NCI-H2029 (cell line): ENCODE measurements at regions not wholly inside any gene's neighbourhood (a gene's known extent, or its start where the extent isn't known, plus 50 kb on each side); places are given as distances from the start of the nearest gene placed in this dataset.
"Not testable (repeated sequence)": the region's sequence is repeated elsewhere in the genome, so short reads cannot be mapped to it uniquely, and the experiment has no call there.

Experiments used
- DNase-seq: peaks from one replicate; lab custom pipeline; 2025; lab: John Stamatoyannopoulos, UW

- no peak for DNase-seq
Measured at GRCh38 chr1:213324859-213325258, 273.8 kb downstream of the RPS6KC1 start.

- no peak for DNase-seq
Measured at GRCh38 chr1:213325482-213325881, 274.4 kb downstream of the RPS6KC1 start.

GRCh38 chr1:213326281-213327016, 275.4 kb downstream of the RPS6KC1 start:
- DNase-seq = no peak

DNA sequence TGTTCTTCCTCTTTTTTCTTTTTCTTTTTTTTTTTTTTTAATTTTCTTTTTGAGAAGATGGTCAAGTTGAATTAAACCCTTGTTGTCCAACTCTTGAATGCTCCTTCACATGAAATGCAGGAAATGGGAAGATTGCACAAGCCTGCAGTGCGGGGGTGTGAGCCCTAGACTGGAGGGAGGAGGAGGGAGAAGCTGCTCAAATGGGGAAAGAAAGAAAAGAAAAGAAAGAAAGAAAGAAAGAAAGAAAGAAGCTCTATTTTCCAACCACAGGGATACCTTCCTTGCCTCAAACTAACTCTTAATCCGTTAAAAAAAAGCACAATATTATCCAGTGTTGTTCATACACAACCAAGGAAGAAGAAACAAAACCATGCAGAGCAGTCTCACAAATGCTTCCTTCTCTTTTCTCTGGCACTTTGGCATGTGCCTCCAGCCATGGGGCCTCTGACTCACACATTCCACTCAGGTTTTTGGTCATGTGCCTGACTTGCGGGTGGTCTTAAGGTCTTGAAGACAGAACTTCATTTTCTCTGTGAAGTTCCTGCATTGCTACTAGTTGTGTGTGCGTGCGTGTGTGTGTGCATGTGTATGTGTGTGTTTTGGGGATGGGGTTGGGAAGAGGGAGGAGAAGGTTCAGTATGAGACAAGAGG, 276.1 kb downstream of the RPS6KC1 start:
- no peak for DNase-seq

GRCh38 chr1:213329406-213330008, 278.5 kb downstream of the RPS6KC1 start:
- DNase-seq = no peak

GRCh38 chr1:213330281-213330680, 279.2 kb downstream of the RPS6KC1 start:
- DNase-seq = no peak

DNA sequence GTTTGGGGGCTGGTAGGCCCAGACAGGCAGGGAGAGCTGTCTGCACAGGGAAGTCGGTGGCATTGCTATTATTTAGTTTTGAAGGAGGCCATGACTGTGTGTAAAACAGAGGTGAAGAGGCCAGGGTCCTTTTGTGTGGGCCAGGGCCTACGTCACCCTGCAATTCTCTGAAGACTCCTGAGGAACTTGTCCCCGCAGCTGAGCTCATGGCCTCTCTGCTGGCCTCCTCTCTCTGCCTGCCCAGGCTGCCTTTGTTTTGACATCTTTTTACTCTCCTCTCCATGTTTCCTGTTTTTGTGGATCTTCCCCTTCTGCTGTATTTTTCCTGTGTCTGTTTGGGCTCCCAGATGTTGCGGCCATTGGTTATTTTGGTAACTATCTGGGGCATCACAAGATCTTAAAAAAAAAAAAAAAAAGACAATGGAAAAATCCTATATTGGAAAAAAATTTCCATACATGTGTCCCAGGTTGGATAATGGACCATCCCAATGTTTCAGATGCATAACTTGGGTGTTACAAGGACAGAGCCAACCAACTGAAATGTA, 280.7 kb downstream of the RPS6KC1 start:
- DNase-seq = no peak

DNA sequence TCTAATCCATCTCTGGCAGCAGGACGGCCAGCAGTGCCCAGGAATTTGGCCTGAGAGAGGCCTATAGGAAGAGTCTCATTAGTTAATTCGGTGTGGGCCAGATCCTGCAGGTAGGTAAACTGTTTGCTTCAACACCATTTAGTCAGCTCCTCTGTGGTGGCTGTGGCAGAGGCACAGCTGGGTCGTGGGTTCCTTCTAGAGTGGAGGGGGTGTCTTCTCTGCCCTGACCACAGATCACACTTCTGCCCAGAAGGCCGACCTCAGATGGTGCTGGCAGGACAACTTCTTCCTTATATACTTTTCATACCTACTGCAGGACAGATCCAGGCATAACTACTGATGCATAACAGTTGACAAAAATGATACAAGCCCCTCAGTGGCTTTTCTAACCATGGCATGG, 281.4 kb downstream of the RPS6KC1 start:
- no peak for DNase-seq

DNA sequence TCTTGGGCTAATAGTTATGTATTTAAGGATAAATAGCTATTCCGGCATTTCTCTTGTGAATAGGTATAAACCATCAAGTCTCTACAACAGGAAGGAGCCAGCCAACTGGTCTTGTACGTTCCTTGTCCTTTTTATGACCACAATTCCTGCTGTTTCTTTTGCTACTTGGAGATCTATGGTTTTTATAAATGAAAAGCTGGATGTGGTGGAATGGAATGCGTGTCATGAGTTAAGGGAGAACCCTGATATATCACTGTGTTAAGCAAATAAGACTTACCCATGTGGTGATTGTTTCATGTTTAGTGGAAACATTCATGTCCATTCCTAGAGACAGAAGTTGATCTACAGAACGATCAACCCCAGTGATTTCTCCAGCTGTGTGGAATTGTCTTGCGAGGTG, 282.1 kb downstream of the RPS6KC1 start:
- DNase-seq = no peak

DNA sequence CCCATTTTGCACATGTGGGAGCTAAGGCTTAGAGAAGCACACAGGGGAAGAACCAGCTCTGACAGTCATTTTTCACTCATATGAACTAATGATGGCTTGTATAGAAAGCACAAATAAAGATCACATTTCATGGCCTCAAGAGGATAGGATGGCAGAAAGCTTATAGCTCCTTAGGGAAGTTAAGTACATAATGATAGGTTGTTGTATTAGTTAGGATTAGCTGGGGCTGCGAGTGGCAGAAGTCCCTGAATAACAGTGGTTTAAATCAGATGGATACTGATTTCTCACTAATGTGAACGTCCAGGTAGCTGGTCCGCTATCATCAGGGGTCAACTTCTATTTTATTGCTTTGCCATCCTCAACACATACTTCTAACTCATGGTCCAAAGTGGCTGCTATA, 284.0 kb downstream of the RPS6KC1 start:
- DNase-seq = no peak

DNA sequence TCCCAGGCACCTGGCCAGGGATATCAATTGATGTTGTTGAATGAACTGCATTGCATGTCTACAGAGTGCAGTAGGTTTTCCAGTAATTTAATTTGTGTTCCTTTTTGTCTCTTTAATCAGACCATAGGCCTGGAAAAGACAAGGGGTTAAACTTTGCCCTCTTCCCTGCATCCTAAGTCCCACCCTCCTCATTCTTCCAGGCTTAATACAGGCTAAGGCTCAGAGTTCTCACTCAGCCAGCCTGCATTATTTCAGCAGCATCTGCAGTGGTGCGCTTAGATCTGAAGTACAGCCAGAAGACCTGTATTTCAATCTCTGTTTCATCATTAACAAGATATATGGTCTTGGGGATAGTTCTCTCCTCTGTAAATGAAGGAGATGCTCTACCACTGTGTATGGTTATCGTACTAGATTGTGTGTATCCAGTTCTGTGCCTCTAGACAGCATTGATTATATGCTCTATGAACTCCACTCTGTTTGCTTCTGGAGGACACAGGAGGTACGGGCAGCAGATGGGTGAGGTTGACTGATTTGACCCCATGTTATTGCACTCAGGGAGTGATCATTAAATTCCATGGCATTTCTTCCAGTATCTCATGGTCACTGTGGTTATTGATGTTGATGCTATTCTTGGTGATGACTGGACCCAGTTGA, 286.1 kb downstream of the RPS6KC1 start:
- DNase-seq = no peak

DNA sequence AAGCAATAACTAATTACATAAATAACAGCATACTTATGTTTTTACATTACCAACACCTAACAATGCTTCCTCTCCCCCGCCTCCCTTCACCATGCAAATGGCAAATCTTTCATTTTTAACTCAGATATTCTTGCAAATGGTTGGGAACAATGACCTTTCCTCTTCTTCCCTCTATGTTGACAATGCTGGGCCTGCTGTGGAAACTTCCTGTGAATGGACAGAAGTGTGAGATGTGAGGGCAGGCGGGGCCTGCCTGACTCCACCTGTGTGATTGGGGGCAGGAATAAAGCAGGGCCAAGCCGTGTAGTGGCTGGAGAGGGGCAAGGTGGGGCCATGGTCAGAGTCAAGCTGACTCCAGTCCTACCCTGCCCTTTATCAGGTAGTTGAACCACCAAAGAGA, 289.6 kb downstream of the RPS6KC1 start:
- no peak for DNase-seq

GRCh38 chr1:213345621-213346020, 294.6 kb downstream of the RPS6KC1 start:
- DNase-seq = no peak

- DNase-seq = no peak
Measured at GRCh38 chr1:213357403-213357802, 306.4 kb downstream of the RPS6KC1 start.

DNA sequence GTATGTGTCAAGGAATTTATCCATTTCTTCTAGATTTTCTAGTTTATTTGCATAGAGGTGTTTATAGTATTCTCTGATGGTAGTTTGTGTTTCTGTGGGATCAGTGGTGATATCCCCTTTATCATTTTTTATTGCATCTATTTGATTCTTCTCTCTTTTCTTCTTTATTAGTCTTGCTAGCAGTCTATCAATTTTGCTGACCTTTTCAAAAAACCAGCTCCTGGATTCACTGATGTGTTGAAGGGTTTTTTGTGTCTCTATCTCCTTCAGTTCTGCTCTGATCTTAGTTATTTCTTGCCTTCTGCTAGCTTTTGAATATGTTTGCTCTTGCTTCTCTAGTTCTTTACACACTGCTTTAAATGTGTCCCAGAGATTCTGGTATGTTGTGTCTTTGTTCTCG, 307.3 kb downstream of the RPS6KC1 start:
- not testable (repeated sequence) for DNase-seq

- no peak for DNase-seq
Measured at GRCh38 chr1:213362598-213362997, 311.6 kb downstream of the RPS6KC1 start.

DNA sequence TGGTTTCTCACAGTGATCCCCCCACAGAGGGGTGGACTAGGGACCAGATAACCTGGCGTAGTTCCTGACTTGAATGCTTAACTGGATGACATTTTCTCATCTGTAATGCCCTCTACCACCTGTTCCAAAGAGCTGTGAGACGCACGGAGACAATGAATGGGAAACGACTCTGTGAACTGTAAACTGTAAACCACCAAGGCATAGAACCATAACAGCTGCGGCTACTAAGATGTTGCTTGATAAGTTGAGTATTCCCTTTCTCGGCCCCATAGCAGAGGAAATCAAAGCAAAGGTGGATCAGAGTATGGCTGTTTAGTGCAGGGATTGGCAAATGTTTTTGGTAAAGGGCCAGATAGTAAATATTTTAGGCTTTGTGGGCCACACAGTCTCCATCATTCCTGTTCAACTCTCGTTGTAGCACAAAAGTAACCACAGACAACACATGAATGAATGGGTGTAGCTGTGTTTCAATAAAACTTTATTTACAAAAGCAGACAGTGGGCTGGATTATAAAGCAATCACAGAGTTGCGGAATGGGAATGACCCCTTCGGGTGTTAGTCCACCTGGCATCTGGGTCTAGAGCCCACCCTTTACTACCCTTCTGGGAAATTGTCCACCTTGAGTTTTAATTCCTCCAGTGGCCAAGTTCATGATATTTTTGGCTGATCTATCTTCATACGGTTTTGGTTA, 315.2 kb downstream of the RPS6KC1 start:
- DNase-seq = no peak

DNA sequence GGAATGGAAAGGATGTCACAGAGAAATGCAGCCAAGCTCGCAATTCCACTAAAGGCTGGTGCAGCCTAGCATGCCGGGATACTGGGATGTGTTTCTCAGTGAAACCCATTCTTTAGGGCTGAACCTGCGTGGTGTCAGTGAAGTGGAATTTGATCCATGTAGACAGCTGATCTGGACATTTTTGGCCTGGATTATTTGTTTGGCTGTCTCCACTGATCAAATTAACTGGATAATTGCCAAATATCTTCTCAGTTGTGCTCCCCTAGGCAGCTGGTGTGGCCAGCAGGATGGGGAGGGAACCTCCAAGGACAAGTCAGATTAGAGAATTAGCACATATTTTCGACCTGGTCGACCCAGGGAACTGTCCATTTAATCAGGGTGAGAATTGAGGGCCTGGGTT, 318.4 kb downstream of the RPS6KC1 start:
- no peak for DNase-seq

DNA sequence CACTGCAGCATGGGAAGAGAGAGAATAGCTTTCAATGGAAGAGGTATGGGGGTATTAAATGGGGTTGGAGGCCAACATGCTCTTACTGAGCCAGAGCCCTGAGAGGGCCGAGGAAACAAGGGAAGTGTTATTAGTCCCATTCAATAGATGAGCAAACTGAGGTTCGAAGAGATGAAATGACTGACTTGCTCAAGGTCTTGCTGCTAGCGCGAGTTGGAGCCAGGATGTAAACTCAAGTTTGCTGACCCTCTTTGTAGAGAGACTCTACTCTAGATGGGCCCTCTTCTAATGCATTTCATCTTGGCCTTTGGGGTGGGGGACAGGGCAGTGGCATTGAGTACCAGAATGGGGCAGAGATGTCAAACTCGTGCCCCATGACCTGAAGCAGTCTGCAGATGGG, 319.5 kb downstream of the RPS6KC1 start:
- no peak for DNase-seq

- no peak for DNase-seq
Measured at GRCh38 chr1:213371525-213371846, 320.4 kb downstream of the RPS6KC1 start.

GRCh38 chr1:213371847-213372619, 321.0 kb downstream of the RPS6KC1 start:
- no peak for DNase-seq
